HL-60 (cell line): ENCODE measurements at regions not wholly inside any gene's neighbourhood (a gene's known extent, or its start where the extent isn't known, plus 50 kb on each side); places are given as distances from the start of the nearest gene placed in this dataset.

Experiments
- DNase-seq, 2 experiments: peaks; one replicate each; pipeline ENCODE4 v3.0.0-alpha.2; 2010 to 2020; ENCODE audit warnings: low read depth in 1 of 2, low spot score in 1 of 2
- H3K27ac ChIP-seq: fragments of 250-450 bp; sonication (Bioruptor Pico); replicated peaks from 2 replicates; pipeline ENCODE4 v1.5.1; 2020; ENCODE audit warnings: mild to moderate bottlenecking, moderate library complexity
- H3K27me3 ChIP-seq: fragments of 250-450 bp; sonication (Bioruptor Pico); 2 replicates; pipeline ENCODE4 v1.5.1; 2021; ENCODE audit warnings: mild to moderate bottlenecking, moderate library complexity; ENCODE audit not compliant: insufficient read depth, poor library complexity, severe bottlenecking
- H3K4me3 ChIP-seq: replicated peaks from 2 replicates; pipeline ENCODE4 v1.5.1; 2011; ENCODE audit warnings: mild to moderate bottlenecking, control low read depth, low read length; ENCODE audit not compliant: insufficient read depth
- GABPA ChIP-seq: IDR thresholded peaks from 2 replicates; pipeline ENCODE4 v1.6.1; 2012; ENCODE audit warnings: low read depth
- POLR2AphosphoS5 ChIP-seq: IDR thresholded peaks from 2 replicates; pipeline ENCODE4 v1.6.1; 2012; ENCODE audit warnings: low read depth
- SPI1 ChIP-seq: IDR thresholded peaks from 2 replicates; pipeline ENCODE4 v1.6.1; 2012; ENCODE audit warnings: low read depth, mild to moderate bottlenecking, borderline replicate concordance
- TF ChIP-seq, protein P1 (sequence below): IDR thresholded peaks from 2 replicates; pipeline ENCODE4 v1.6.1; 2012; ENCODE audit warnings: low read depth; ENCODE audit not compliant: insufficient replicate concordance
- TF ChIP-seq, protein P2 (sequence below): IDR thresholded peaks from one replicate; pipeline ENCODE4 v1.5.1; 2011; ENCODE audit warnings: low read length, control low read depth, inconsistent platforms; ENCODE audit not compliant: insufficient read depth

DNA sequence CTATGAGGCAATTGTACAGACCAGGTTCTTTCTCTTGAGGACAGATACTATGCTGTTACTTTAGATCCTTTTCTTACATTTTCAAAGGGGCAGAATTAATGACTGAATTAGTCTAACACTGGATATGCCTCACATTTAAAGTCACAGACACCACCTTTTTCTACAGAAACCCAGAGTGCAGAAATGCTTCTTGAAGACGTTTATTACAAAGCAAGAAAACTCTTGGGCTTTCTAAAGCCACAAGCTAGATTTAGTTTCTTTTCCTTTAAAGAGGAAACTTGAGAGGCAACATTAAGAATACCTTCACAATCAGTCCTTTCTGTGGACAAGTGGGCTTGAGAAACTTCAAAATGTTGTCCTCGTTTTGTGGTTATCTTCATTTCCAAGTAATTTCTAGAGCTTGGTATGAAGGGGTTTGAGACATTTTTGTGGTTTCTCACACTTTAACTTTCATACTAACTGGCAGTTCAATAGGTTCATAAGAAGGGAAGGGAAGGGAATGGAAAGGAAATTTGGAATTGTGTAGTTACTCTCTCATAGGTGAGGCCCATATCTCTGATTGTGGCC is 527.4 kb downstream of the RASEF start:
- Histone ChIP-seq H3K27ac (no peak overlapping the region), H3K27me3 (no peaks in the 10 kb centered on the region), H3K4me3 (no peak overlapping the region)
- no peak for TF ChIP-seq GABPA
- TF ChIP-seq, protein P1, sequence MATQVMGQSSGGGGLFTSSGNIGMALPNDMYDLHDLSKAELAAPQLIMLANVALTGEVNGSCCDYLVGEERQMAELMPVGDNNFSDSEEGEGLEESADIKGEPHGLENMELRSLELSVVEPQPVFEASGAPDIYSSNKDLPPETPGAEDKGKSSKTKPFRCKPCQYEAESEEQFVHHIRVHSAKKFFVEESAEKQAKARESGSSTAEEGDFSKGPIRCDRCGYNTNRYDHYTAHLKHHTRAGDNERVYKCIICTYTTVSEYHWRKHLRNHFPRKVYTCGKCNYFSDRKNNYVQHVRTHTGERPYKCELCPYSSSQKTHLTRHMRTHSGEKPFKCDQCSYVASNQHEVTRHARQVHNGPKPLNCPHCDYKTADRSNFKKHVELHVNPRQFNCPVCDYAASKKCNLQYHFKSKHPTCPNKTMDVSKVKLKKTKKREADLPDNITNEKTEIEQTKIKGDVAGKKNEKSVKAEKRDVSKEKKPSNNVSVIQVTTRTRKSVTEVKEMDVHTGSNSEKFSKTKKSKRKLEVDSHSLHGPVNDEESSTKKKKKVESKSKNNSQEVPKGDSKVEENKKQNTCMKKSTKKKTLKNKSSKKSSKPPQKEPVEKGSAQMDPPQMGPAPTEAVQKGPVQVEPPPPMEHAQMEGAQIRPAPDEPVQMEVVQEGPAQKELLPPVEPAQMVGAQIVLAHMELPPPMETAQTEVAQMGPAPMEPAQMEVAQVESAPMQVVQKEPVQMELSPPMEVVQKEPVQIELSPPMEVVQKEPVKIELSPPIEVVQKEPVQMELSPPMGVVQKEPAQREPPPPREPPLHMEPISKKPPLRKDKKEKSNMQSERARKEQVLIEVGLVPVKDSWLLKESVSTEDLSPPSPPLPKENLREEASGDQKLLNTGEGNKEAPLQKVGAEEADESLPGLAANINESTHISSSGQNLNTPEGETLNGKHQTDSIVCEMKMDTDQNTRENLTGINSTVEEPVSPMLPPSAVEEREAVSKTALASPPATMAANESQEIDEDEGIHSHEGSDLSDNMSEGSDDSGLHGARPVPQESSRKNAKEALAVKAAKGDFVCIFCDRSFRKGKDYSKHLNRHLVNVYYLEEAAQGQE = no peak
- TF ChIP-seq, protein P2, sequence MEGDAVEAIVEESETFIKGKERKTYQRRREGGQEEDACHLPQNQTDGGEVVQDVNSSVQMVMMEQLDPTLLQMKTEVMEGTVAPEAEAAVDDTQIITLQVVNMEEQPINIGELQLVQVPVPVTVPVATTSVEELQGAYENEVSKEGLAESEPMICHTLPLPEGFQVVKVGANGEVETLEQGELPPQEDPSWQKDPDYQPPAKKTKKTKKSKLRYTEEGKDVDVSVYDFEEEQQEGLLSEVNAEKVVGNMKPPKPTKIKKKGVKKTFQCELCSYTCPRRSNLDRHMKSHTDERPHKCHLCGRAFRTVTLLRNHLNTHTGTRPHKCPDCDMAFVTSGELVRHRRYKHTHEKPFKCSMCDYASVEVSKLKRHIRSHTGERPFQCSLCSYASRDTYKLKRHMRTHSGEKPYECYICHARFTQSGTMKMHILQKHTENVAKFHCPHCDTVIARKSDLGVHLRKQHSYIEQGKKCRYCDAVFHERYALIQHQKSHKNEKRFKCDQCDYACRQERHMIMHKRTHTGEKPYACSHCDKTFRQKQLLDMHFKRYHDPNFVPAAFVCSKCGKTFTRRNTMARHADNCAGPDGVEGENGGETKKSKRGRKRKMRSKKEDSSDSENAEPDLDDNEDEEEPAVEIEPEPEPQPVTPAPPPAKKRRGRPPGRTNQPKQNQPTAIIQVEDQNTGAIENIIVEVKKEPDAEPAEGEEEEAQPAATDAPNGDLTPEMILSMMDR = no peak
- no peak for TF ChIP-seq POLR2AphosphoS5
- TF ChIP-seq SPI1 = no peak
- no peak for DNase-seq

DNA sequence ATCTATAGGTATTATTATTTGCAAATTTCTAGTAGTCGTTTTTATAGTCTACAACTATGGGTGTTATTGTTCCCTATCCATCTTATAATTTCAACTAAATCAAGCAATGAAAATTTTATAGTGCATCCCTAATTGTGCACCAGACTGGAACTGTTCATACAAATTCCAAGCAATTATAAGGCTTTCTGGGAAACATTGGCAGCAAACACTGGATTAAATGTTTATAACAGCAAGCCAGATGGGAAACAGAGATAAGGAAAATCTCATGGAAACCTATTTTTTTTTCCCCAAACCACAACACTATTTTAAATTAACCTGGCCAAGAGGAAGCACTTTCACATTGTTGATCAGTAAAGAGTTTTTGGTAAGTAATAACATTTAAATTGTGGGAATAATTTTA is 524.3 kb downstream of the RASEF start:
- no peaks in the 10 kb centered on the region for H3K27me3 ChIP-seq
- no peak overlapping the region for H3K4me3 ChIP-seq
- H3K27ac ChIP-seq = no peak overlapping the region
- no peak for DNase-seq
- TF ChIP-seq, protein P2 = no peak
- TF ChIP-seq POLR2AphosphoS5 (no peak), SPI1 (no peak), GABPA (no peak)
- TF ChIP-seq, protein P1 = no peak

DNA sequence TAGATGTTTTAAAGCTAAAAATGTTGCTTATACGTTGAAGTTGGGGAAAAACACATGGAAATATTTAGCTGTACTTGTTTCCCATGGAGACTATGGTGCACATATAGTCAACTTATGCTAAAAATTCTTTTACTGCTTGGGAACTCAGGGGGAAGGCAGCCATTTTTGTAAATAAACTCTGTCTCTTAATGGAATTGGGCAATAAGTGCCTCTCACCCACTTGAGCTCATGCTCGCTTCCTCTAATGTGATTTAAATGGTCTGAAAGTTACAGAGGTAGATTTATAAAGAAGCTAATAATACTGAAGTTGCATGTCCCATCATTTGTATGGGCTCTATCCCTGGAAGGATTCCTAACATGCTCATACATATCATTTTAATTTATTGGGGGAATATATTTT is 523.8 kb downstream of the RASEF start:
- H3K4me3 ChIP-seq = no peak overlapping the region
- peak in 1 of 2 experiments; percentile 5 for DNase-seq

More for the DNA sequence above, 523.8 kb downstream of the RASEF start:
- TF ChIP-seq SPI1 = no peak
- TF ChIP-seq POLR2AphosphoS5 = no peak
- TF ChIP-seq, protein P2 = no peak
- TF ChIP-seq, protein P1 = no peak
- no peak for TF ChIP-seq GABPA
- no peaks in the 10 kb centered on the region for H3K27me3 ChIP-seq
- no peak overlapping the region for H3K27ac ChIP-seq
